ENCODE measurements at regions not wholly inside any gene's neighbourhood (a gene's known extent, or its start where the extent isn't known, plus 50 kb on each side); places are given as distances from the start of the nearest gene placed in this dataset.

DNA sequence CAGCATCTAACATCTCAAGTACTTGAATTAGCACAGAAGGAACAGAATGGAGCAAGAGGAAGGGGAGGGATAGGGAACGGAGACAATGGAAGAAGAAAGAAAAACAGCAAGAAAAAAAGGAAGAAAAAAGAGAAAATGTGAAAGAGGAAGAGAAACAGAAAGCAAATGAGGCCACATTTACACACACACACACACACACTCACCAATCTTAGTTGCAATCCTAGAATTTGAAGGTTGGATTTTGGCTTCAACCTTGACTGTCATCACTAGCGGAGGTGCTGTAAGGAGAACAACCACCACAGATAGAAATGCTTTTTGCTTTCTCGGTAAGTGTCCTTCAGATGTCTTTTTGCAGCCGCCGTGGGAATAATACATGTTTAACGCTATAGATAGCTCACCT, 327.1 kb upstream of the NWD2 start:
- H3K27me3 ChIP-seq, result no peaks in the 10 kb centered on the region
- H3K4me1 ChIP-seq, result no peaks in the 10 kb centered on the region
- no peaks in the 10 kb centered on the region for H3K36me3 ChIP-seq
- no peak overlapping the region for H3K27ac ChIP-seq
- no peak overlapping the region for H3K4me3 ChIP-seq
- no peak for TF ChIP-seq POLR2AphosphoS5 (IDR thresholded peaks at IDR 0.05)
- TF ChIP-seq POLR2A (IDR thresholded peaks at IDR 0.05), result no peak
- TF ChIP-seq, protein P1, sequence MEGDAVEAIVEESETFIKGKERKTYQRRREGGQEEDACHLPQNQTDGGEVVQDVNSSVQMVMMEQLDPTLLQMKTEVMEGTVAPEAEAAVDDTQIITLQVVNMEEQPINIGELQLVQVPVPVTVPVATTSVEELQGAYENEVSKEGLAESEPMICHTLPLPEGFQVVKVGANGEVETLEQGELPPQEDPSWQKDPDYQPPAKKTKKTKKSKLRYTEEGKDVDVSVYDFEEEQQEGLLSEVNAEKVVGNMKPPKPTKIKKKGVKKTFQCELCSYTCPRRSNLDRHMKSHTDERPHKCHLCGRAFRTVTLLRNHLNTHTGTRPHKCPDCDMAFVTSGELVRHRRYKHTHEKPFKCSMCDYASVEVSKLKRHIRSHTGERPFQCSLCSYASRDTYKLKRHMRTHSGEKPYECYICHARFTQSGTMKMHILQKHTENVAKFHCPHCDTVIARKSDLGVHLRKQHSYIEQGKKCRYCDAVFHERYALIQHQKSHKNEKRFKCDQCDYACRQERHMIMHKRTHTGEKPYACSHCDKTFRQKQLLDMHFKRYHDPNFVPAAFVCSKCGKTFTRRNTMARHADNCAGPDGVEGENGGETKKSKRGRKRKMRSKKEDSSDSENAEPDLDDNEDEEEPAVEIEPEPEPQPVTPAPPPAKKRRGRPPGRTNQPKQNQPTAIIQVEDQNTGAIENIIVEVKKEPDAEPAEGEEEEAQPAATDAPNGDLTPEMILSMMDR (IDR thresholded peaks at IDR 0.05), result no peak
- intact Hi-C loops (cut with DNase I; ENCODE audit: low total_unique reads), result no loop called here
- H3K9me3 ChIP-seq, result no peaks in the 10 kb centered on the region
- no peak for DNase-seq (ENCODE audit: low spot score in 2 of 2)

DNA sequence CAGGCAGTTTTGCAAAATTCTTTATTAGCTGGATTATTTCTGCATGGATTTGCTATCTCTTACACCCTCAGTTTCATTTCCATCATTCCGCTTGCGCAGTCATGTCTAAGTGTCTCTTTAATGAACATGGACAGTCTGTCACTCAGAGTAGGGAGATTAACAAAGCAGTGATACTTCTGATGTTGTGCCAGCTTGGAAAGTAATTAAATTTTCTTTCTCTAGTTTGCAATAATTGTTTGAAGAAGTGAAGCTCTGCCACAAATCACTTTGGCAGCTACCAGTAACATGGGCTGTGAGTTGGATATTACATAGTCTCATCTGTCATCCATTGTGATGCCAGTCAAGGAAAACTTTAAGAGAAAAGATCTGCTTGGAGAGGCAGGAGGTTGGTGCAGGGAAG, 324.8 kb upstream of the NWD2 start:
- H3K27me3 ChIP-seq, result no peaks in the 10 kb centered on the region
- no peaks in the 10 kb centered on the region for H3K36me3 ChIP-seq
- TF ChIP-seq POLR2AphosphoS5 (IDR thresholded peaks at IDR 0.05) (no peak), POLR2A (IDR thresholded peaks at IDR 0.05) (no peak)
- TF ChIP-seq, protein P1 (IDR thresholded peaks at IDR 0.05), result no peak
- H3K9me3 ChIP-seq, result no peaks in the 10 kb centered on the region
- H3K27ac ChIP-seq, result no peak overlapping the region
- no peak for DNase-seq (ENCODE audit: low spot score in 2 of 2)
- H3K4me3 ChIP-seq, result no peak overlapping the region
- H3K4me1 ChIP-seq, result no peaks in the 10 kb centered on the region
- intact Hi-C loops (cut with DNase I; ENCODE audit: low total_unique reads), result no loop called here

DNA sequence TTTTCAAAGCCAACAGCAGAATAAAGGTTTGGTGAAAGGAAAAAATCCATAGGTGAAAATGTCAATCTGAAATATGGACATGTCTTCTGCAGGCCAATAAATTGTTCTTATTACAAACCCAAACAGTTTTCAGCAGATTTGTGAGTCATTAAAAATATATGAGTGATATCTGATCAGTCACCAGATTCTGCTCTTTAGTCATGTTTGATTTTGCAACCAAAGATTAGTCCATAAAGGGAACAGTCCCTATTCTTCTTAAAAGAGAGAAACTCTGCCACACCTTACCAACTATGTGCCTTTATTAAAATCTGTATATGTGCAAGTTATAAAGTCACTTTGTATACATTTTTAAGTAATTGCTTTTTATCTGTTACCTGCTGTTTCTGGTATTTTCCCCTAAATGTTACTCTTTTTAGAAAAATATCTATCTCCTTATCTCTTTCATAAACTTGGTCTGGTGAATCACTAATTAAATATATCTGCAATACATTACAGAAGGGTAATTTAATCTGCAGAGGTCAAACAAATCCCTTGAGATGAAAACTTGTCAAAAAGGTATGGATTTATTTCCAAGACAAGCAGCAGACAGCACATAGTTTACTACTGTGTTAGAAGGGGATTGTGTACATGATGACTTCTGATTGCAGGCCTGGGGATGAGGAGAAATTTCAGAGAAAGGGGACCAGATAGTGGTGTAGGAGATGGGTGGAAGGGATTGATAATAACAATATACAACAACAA, 322.9 kb upstream of the NWD2 start:
- no peaks in the 10 kb centered on the region for H3K4me1 ChIP-seq
- no peaks in the 10 kb centered on the region for H3K27me3 ChIP-seq
- no peaks in the 10 kb centered on the region for H3K9me3 ChIP-seq
- no peak for DNase-seq (ENCODE audit: low spot score in 2 of 2)
- intact Hi-C loops (cut with DNase I; ENCODE audit: low total_unique reads), result no loop called here
- TF ChIP-seq POLR2A (IDR thresholded peaks at IDR 0.05) (no peak), POLR2AphosphoS5 (IDR thresholded peaks at IDR 0.05) (no peak)
- TF ChIP-seq, protein P1 (IDR thresholded peaks at IDR 0.05), result no peak
- H3K27ac ChIP-seq, result no peak overlapping the region
- H3K36me3 ChIP-seq, result no peaks in the 10 kb centered on the region
- H3K4me3 ChIP-seq, result no peak overlapping the region

DNA sequence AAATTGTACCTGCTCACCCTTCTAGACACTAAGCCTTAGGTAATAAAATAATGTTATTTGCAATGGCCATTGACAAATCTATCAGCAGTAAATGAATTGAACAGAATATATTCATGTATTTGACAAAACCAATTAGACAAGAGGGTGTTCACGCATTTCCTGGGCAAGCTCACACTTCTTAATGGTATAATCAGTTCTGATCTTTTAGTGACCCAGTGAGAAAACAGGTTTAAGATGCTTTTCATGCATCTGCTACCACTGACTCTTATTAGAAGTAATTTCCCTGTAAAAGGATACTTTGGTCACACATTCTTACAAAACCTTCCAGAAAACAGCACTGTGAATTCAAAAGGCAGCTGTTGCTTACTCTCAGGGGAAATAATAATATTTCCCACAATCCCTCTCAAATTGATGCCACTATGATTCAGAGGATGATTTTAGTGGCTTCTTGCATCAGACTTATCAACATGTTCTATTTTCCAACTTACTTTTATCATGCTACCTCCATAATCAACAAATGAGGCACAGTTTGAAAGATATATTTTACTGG, 313.9 kb upstream of the NWD2 start:
- Histone ChIP-seq H3K27ac (no peak overlapping the region), H3K27me3 (no peaks in the 10 kb centered on the region), H3K9me3 (no peaks in the 10 kb centered on the region), H3K4me1 (no peaks in the 10 kb centered on the region), H3K4me3 (no peak overlapping the region), H3K36me3 (no peaks in the 10 kb centered on the region)
- intact Hi-C loops (cut with DNase I; ENCODE audit: low total_unique reads), result no loop called here
- TF ChIP-seq POLR2A (IDR thresholded peaks at IDR 0.05) (no peak), POLR2AphosphoS5 (IDR thresholded peaks at IDR 0.05) (no peak)
- TF ChIP-seq, protein P1 (IDR thresholded peaks at IDR 0.05), result no peak
- DNase-seq (ENCODE audit: low spot score in 2 of 2), result no peak

DNA sequence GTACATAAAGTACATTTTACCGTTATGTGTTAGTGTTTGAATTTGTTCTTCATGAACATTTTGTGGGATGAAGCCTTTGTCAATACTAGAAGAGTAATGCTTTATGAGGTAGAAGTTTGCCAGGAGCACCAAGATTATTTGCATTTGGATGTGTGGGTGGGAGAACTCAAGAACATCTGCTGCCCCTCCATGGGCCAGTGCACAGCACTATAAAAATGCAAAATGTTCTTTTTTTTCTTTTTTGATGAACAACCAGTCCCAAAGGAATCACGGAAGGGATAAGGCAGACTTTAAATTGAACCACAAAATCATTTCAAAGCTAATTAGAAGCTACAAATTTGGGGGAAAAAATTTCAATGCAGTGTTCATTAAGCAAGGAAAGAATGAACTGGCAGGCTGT, 300.3 kb upstream of the NWD2 start:
- no peaks in the 10 kb centered on the region for H3K36me3 ChIP-seq
- H3K9me3 ChIP-seq, result no peaks in the 10 kb centered on the region
- H3K4me1 ChIP-seq, result no peaks in the 10 kb centered on the region
- no peak for TF ChIP-seq POLR2AphosphoS5 (IDR thresholded peaks at IDR 0.05)
- no peak for TF ChIP-seq POLR2A (IDR thresholded peaks at IDR 0.05)
- TF ChIP-seq, protein P1 (IDR thresholded peaks at IDR 0.05), result no peak
- no peak for DNase-seq (ENCODE audit: low spot score in 2 of 2)
- H3K27me3 ChIP-seq, result no peaks in the 10 kb centered on the region
- H3K27ac ChIP-seq, result no peak overlapping the region
- no peak overlapping the region for H3K4me3 ChIP-seq
- intact Hi-C loops (cut with DNase I; ENCODE audit: low total_unique reads), result no loop called here
